HPDE6-E6E7 (cell line): ENCODE measurements at regions not wholly inside any gene's neighbourhood (a gene's known extent, or its start where the extent isn't known, plus 50 kb on each side); places are given as distances from the start of the nearest gene placed in this dataset.

Source experiments
- DNase-seq: peaks from one replicate; pipeline ENCODE4 v3.0.0; 2011; ENCODE audit warnings: missing footprints; ENCODE audit errors: extremely low spot score

DNA sequence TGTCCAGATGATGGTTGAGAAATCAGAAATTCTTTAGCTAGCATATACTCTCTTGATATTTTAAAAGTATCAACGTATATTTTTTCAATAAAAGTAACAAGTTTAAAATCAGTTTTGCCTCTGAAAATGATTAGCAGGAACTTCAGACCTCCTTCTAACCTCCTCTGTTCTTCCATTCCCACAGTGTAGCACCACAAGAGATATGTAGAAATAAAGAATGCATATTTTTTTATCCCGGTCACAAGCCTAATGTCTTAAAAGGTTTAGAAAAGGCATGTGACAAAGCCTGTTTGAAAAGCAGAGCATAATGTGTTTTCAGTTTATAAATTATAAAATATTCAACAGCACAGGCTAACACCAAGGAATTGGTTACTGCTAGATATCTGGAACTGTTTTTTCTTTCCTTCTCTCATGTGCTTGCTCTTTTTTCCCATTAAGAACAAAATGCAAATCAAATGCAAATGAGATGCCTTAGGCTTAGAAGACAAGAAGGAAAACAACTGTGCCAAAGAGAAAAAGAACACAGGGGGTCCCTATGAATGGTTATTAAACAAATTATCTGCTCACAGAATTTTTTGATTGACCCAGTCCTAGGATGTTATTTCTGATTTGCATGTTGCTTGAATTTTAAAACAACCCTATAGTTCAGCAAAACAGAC, 351.7 kb upstream of the FAM241A start:
- no peak for DNase-seq

DNA sequence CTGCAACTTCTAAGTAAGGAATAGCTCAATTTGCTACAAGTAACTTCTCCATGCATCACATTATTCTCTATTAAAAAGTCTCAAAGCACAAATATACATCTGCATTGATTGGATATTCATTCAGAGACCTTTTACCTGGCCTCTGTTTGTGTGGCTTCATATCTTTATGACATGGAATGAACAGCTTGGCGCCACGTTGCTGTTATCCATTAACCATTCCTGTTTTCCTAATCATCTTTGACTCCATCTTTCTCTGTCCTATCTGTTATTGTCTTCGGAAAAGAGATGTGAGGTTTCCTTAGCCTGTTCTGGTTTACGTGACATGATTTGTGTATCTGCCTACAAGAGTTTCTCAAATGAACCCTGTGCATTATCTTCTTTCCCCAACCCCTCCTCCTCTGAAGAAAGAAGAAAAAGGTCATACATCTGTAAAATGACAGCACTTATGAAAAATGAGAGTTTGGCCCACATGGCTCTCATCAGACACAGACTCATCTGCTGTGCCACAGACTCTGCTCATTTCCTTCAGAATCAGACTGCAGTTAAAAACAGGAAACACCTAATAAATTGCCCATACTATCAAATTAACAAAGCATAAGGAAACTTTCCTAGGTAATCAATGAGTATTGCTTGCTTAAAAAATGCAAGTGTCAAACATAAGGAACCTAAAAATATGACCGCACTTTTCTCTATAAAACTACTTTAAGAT, 347.6 kb upstream of the FAM241A start:
- DNase-seq = no peak

DNA sequence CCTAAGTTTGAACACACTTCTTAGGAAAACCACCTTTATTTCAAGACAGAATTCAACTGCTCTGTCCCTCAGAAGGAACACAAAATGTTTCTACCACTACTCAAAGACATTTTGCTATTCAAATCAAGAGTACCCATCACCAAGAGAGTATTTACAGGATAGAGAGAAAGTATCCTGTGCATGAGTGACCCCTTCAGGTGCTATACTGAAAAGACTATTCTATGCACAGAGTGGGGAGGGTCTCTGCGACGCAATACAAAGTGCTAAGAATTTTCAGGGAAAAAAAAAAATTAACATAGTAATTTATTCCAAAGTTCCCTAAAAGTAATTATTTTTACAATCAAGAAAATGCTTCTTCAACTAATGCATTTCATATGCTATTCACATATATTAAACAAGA, 346.4 kb upstream of the FAM241A start:
- no peak for DNase-seq

DNA sequence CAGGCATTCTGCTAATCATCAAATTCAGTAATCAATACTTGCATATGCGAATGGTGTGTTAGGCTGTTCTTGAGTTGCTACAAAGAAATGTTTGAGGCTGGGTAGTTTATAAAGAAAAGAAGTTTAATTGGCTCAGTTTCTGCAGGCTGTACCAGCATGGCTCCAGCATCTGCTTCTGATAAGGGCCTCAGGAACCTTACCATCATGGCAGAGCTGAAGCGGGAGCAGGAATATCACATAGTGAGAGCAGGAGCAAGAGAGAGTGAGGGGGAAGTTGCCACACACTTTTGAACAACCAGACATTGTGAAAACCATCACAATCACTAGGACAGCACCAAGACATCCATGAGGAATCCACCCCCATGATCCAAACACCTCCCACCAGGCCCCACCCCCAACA, 344.7 kb upstream of the FAM241A start:
- DNase-seq = no peak

DNA sequence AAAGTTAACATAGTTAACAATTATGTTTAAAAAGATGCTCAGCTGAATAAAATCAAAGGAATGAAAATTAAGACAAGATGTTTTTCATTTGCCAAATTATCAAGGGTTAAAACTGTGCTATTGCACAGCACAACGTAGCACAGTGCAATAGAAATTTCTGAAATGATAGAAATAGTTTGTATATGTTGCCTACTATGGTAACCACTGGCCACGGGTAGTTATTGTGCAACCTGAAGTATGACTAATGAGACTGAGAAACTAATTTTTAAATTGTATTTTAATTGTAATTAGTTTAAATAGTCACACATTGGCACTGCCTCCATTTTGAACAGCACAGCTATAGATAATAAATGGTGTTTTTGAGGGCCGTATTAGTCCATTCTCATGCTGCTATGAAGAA, 343.1 kb upstream of the FAM241A start:
- DNase-seq = peak; percentile 12

DNA sequence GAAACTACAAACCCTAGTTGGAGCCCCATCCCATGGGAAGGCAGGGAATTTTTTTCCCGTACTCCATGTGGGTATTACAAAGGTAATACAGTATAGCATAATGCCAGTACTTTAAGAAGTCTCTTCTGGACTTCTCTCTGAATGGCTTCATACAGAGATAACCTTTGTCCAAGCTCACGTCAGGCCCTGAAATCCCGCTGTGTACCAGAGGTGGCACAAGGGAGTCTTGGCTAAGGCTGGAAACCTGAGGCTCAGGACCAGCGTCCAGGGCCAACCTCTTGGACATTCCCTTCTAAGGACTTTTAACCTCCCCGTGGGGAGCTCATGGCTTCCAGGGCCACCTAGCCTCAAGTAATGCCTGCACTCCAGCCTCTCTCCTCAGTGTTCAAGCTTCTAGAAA, 338.9 kb upstream of the FAM241A start:
- DNase-seq = peak; percentile 3

DNA sequence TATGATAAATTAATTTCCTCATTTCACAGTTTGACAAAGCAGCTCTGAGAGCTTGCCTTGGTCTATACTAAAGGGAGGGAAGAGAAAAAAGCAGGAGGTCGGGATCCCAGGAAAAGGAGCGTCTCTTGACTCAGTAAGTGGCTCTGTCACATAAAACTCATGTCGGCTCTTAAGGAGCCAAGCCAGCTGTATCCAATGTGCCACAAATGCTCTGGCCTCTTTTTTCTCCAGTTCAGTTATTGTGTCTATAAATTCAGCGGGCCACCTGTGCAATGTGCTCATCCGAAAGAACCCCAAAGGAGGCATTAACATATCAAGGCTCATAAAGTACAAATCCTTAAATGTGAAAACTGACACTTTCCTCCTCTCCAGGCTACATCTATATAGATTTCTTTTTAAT, 337.7 kb upstream of the FAM241A start:
- no peak for DNase-seq

DNA sequence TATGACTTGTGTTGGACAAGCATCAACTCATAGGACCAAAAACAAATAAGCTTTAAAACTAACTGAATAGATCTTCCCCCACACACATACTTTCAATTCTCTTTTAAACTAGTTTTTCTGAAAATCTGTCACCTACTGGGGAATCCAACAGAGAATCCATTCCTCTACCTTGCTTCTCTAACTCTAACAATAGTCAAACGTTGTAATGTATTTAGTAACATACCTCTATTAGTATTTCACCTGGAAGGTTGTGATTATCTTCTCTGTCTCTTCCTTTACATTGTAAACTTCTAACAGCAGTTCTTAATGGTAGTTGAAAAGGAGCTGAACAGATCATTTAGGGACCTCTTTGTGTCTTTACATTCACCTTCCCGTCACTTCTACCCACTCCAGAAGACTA, 337.1 kb upstream of the FAM241A start:
- DNase-seq = no peak

DNA sequence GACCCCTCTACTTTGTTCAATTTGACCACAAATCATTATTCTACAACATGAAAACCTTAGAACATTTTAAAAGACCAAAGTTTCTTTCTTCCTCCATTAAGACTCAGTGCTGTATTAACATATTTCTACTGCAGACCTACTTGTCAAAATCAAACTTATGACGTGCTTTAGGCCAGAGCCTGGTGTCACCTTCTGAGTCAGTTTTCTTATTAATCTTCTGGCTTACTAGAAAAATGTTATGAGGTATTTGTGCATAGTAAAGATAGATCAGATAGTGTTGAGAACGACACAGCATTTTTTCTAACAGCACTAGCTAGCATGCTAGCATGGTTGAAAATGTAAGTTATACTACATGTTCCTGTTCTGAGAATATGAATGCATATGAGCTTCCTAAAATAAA, 333.6 kb upstream of the FAM241A start:
- no peak for DNase-seq

DNA sequence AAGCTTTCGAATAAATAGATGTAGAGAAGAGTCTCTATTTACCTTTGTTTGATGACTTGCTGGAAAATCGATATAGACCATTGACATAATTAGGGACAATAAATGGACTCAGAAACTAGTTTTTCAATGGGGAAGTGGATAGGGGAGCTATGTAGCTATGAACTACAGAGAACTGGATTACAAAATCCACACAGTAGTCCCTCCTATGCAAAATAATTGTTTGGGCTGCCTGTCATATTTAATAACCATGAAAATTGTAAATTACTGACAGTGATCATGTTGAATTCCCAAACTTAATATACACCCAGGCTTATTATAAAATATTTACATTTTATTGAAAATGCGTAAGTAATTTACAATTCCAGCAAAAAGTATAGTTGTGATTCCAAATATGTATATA, 333.1 kb upstream of the FAM241A start:
- DNase-seq = no peak

DNA sequence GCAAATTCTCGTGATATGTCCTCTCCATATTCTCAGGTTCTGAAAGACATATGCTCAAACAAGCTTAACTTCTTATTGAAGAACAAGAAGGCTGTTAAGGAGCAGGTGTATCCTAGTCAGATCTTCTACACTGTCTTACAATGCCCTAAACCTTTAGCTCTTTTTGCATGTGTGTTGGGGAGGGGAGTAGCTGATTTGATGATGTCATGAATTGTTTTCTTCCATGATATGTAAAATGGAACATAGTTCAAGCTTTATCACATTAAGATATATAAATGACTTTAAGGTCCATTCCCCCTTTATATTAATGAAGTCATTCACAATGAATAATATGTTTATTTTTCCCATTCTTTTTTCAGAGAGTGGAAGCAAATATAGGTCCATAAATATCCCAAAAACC, 332.5 kb upstream of the FAM241A start:
- DNase-seq = no peak

DNA sequence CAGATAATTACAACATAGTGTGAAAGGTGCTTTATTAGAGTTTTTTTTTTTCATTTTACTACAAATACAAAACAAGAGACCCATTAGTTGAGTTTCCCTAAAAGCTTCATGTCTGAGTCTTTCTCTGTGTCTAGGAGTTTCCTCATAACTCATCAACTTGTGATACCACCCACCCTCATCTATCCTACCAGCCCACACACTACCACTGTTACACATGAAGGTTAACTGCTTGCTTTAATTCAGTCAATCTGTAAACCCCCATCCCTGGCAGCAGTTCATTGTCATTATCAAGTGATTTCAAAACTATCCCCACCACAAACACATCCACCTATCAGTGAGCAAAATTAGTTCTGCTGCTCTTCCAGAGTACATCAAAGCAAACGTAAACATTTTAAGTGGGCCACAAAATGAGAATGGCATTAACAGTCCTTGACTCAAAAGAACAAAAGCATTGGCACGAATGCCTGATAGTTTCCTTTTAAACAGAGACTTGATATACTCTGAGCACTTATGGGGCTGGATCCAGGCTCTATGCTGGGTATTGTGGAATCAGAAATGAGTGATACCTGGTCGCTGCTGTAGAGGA, 331.6 kb upstream of the FAM241A start:
- no peak for DNase-seq

DNA sequence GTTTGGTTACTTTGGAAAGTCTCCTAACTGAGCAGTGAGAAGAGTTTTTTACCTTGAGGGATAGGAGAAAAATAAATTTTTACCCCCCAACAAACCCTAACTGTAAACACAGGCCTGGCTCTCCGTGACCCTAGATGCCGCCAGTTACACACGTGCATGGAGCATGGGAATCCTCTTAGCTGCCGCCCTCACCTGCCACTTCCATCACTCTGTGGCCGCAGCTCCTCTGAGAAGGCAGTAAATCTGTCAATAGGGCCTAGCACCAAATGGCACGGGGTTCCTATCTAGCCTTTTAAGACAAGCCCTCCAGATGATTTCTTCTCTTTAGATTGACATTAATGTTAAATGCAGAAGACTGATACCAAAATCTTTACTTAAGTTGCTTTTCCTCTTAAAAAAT, 330.3 kb upstream of the FAM241A start:
- no peak for DNase-seq

DNA sequence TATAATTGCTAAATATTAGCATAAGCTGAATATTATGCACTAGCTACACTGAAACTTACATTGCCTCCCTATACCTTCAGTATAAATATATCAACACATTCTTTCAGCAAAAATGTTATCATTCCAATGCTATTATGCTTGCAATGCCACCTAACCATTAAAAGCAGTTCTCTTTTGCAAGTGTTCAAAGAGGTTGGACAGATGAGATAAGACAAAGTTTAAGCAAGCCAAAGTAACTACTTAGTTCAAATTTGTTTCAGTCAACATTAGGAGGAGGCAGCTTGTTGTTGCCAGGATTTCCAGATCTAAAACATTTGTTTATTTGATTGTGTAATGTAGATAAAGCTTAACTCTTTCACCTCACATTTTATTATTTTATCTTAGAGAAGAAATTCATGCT, 323.9 kb upstream of the FAM241A start:
- DNase-seq = no peak

DNA sequence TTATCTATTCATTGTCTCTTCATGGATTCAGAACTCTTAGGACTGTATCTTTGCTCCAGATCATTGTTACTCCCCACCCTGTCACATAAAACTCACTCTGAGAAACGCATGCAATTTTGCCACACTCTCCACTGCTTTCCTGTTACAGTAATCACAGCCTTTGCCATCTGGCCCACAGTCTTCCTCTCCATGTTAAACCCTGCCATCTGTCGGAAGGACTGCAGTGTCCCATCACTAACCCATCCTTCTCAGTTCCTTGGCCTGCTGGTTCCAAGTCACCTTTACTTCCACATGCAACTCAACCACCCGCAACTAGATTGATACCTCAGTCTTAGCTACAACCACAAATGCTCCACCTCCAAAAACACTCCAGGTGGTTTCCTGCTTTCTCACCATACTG, 308.7 kb upstream of the FAM241A start:
- DNase-seq = no peak

DNA sequence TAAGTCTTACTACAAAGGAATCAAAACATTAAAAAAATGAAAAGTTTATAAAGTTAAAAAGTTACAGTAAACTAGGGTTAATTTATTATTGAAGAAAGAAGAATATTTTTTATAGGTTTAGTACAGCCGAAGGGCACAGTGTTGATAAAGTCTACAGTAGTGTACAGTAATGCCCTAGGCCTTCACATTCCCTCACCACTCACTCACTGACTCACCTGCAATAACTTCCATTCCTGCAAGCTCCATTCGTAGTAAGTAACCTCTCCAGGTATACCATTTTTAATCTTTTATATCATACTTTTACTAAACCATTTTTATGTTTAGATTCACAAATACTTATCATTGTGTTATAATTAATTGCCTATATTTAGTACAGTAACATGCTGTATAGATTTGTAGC, 307.5 kb upstream of the FAM241A start:
- DNase-seq = no peak

DNA sequence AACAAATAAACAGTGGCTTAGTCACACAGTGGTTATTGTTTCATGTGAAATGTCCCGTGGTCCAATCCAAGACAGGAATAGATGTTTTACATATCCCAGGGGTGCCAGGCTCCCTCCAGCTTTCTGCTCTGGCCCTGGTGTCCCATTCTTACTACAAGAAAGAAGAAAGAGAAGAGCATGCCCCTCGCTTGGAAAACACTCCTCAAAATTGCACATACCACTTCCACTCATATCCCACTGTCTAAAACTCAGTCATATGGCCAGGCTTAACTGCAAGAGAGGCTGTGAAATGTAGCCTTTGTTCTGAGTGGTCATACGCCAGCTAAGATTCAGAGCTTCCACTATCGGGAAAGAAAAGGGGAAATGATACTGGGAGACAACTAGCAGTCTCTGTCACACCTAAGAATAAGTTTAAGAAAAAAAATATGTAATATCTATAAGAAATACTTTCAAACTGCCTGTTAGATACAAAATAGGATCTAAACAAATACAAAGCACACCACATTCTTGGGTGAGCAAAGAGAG, 306.8 kb upstream of the FAM241A start:
- no peak for DNase-seq

DNA sequence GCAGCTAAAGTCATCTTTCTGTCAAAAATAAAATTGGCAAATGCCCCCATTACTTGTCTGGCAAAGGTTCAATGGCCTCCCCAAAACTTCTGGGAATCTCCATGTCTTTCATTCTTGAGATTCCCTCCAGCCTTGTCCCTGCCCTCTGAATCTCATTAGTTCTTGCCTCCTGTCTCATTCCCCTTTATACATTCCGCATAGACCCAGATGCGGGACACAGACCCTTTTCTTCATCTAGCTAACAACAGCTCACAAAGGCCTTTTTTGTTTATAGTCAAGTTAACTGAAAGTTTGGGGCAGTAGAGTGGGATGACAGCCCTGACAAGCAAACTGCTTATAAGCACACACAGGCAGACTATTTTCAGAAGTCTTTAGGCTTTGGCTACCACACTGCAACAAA, 306.1 kb upstream of the FAM241A start:
- no peak for DNase-seq

DNA sequence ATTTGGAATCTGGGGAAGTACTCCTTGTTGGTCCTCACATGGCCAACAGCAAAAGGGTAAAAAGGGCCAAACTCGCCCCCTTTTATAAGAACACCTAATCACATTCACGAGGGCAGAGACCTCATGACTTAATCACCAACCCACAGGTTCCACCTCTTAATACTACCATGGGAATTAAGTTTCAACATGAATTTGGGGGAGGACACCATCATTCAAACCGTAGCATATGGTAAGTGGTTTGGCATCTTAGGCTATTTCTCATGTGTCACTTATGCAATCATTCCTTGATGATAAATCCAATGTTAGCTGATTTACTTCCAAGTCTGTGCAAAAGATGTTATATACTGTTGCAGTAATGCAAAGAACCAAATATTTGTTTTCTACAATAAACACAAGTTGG, 302.9 kb upstream of the FAM241A start:
- no peak for DNase-seq

DNA sequence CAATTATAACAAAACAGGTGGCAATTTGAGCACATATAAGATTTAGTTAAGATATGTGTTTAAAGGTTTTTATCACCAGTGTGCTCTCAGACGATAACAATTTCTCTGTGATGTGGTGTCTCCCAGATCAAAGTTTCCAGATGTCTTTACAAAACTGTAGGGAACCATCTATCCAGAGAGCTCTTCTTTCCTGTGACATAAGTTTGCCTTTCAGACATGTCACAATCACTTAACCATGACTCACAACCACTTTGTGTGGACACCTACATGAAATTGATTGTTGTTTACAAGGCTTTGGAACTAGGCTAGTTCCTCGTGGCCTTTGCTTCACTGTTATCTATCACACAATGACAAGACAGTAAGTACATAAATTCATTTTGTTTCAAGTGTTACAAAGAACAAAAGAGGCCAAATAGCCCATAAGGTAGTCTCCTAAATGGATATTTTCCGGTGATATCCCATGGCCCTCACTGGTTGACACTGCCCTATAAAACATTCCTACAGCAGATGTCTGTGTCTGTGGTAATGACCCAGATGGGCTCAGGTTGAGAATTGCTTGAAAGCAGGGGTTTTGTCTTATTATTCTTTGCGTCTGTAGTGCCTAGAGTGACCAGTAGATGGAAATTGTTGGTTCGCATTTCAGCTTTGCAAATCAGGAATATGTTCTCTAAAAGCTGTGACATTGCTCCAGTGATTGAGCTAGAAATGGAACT, 297.8 kb upstream of the FAM241A start:
- no peak for DNase-seq

DNA sequence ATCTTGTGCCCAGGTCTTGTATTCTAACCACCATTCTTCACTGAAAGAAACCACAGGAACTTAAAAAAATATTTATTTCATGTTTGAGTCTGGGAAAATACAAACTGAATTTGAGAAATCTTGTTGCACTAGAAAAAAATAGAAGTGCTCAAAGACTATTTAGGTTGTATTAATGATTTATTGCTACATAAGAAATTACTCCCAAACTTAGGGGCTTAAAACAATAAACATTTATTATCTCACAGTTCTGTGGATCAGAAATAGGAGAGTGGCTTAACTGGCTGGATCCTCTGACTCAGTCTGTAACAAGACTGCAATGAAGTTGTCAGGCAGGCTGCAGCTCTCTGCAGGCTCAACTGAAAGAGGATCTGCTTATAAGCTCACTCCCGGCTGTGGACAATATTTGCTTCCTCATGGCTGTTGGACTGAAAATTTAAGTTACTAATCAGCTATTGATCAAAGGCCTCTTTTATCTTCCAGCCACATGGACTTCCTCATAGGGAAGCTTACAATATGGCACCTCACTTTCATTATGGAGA, 295.4 kb upstream of the FAM241A start:
- DNase-seq = no peak

DNA sequence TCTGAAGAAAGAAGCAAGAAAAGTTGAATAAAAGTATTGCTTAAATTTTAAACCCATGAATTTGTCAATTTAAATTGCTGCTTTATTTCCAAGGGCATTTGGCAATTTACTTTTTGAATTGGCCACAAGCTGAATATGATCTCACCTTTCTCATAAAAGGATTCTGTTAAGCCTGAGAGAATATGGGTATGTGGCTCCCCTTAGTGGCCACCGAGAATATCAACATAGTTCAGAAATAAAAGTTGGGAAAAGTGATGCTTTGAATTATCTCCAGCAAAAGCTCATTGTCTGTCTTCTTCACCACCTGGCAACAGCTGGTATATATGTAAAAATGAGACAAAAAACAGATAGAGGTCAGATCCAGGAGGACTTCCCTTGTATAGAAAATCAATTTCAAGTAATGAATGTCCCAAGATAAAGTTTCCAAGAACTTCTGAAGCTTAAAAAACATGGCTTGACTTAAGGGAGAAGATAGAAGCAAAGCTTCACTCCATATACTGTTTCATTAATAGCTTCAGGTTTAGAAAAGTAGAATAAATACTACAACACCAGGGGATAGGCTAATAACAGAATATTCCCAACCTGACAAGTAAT, 290.7 kb upstream of the FAM241A start:
- DNase-seq = peak; percentile 7
